HG02973 (cell line): ENCODE measurements at regions not wholly inside any gene's neighbourhood (a gene's known extent, or its start where the extent isn't known, plus 50 kb on each side); places are given as distances from the start of the nearest gene placed in this dataset.

Source experiments
- ATAC-seq: cut with Tn5 transposase; IDR thresholded peaks from one replicate; pipeline ENCODE4 v1.9.1; 2021; ENCODE audit warnings: moderate library complexity; ENCODE audit not compliant: unreplicated experiment

DNA sequence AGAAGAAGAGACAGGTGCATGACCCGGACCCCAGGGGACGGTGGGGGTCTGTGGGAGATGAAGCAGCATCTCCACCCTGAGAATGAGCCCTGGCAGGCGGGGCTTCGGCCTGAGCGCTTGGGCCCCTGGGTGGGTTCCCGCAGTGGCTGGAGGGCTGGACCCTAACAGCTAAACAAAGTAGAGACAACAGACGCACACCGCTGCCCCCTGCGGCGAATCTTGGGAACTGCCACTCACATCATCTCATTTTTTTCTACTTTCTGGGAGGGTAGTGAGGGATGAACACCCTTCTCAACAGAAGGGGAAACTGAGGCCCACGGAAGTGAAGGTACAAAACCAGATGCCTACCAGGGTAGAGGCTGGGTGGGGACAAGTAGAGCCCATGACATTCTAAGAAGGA lies 104.7 kb downstream of the RFLNA start:
- ATAC-seq: no peak

DNA sequence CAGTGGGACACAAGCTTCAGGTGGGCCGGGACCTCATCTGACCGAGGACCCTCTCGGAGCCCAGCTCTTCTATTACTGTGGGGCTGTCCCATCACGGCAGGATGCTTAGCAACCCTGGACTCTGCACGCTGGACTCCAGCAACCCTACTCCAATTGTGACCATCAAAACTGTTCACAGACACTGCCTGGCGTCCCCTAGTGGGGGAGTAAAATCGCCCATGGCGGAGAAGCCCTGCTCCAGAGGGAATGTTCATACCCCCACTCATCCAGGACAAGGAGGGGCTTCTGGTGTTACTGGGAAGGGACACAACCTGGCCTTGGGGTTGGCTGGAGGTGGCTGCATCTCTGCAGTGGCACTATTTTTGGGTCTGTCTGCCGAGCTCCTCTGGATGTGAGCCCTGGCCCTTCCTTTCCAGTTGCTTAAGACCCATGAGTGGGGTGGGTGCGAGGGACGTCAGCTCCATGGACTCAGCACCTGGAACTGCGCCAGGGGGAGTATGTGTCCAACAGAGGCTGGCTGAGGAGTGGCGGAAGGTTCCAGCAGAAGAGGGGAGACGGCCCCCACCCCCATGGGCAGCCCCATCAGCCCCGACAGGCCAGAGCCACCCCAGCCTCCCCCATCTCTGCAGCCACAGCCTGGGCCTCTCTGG lies 103.8 kb downstream of the RFLNA start:
- no peak for ATAC-seq

DNA sequence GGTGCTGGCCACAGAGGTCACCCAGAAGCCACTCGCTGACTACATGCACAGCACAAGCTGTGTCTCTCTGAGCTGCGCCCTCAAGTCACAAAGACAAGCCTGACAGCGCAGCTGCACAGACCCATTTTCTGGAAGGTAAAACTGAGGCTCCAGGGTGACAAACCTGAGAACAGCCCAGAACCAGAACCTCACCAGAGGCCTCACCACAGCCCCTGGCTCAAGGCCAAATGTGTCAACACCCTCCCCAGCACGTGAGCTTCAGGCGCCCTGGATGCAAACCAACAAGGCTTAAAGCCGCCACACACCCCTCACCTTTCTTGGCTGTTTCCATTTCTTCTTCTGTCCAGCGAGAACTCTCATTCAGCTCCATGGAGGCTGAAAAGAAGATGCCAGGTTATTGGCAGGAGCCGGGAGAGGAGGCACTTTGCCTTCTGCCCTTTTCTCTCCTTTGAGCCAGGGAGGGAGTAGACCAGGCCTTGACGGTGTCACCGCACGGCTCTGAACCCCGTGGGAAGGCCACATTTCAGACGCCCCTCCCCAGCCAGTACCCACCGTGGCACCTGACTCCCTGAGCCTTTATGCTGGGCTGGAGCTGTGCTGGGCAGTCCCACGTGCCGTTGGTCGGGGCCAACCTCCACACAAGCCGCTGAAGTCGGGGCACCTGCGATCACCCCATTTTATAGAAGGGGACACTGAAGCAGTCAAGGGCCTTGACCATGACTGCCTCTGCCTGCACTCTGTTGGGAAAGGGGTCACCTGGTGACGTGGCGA lies 103.1 kb downstream of the RFLNA start:
- ATAC-seq: no peak

DNA sequence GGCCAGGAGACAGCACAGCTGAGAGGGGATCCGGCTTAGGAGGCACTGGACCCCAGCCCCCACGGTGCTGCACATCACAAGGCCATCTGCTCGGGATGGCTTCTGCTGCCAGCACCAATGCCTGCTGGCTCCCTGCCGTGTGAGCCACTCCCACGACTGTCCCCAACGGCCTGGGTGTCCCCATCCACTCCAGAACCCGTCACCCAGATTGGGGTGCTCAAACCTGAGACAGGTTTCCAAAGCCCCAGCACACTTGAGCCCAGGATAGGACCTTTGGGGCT lies 102.4 kb downstream of the RFLNA start:
- ATAC-seq: no peak

DNA sequence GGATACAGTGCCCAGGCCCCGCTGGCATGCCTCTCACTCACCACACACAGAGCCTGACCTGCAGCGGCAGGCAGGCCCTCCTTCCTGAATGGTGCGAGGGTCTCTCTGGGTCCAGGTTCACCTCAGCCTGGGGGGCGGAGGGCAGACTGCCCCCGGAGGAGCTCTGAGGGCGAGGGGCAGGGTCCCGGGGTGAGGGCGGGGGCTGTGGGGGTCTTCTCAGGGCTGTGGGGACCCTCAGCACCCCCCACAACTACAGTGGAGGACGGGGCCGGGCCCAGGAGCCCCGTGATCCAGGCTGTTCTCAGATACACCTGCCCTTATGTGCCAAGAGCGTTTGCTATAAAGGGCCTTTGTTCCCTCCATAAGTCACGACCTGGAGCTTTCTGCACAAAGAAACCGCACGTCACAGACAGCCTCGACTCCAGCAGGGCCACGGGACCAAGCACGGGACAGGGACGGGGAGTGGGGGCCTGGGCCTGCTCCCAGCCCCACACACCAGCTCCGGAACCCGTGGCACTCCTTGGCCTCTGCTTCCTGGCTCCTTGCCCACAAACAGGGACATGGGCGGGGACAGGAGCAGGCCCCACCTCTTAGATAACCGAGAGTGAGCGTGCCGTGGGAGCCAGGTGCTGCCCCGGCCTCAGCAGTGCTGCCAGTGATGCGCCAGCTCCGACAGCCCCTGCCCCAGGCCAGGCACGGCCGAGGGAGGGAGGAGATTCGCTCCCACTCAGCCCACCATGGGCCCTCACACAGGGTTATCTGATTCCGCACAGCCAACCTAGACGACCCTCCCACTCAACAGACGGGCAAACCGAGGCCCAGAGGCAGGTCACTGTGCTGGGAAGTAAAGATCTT lies 101.9 kb downstream of the RFLNA start:
- no peak for ATAC-seq

DNA sequence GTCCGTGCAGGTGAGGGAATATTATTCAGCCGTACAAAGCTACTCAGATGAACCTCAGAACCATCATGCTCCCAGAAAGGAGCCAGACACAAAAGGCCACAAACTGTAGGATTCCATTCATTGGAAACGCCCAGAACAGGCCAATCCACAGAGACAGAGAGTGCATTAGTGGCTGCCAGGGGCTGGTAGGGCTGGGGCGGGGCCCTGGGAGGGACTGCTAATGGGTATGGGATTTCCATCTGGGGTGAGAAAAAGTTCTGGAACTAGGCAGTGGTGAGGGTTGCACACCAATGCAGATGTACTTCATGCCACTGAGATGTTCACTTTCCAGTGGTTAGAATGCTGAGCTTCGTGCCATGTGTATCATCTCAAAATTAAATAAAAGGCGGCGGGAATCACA lies 101.1 kb downstream of the RFLNA start:
- ATAC-seq: no peak

DNA sequence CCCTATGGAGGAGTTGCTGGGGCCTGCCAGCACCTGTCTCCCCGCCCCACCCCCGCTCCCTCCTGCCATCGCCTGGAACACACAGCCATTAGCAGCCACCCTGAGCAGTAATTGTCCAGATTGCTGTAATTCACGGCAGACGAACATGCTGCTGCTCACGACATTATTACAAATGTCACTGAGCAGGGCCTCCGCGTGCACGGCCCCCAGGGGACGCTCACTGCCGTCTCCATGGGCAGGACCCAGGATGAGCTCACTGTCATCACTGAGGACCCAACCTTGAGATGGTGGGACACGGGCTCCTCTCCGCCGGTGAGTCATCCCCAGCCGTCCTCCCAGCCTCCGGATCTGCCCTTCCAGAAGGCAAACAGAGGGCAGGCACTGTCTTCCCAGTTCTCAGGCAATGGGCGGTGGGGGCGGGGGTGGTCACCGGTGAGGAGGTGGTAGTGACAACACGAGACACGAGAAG lies 100.4 kb downstream of the RFLNA start:
- ATAC-seq: no peak

DNA sequence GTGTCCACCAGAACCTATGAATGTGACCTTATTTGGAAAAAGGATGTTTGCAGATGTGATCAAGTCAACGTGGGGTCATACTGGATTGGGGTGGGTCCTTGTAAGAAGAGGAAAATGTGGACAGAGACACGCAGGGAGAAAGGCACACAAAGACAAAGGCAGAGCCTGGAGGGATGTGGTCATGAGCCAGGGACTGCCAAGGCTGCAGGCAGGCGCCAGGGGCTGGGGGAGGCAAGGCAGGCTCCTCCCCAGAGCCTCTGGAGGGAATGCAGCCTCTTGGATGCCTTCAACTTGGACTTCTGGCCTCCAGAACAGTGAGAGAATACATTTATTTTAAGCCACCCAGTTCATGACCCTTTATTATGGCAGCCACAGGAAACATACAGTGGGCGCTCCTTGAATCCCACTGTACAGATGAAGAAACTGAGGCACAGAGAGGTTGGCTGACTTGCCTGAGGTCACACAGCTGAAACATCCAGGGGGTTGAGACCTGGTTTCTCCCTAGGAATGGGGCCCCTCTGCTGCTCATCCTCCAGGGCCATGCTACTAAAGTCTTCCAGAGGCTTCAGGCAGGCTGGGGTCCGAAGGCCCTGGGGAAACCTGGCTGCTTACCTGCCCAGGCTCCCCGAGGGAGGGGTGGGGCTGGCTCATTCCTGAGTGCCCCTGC lies 99.7 kb downstream of the RFLNA start:
- ATAC-seq: no peak

DNA sequence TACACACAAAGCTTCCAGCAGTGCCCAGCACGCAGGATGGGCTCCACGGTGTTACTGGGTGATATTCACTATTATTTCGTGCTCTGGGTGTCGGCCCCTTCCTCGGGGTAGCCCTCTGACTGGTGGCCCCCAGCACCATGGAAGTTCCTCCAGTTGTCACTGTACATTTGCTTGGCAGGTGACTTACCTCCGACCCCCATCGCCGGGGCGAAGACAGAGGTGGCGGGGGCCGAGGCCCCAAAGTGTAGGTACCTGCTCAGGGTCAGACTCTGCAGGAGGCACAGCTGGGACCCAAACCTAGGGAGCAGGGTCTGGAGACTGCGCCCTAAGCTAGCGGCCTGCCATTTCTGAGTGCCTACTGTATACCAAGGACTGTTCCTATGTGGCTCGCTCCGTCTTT lies 98.9 kb downstream of the RFLNA start:
- ATAC-seq: no peak

DNA sequence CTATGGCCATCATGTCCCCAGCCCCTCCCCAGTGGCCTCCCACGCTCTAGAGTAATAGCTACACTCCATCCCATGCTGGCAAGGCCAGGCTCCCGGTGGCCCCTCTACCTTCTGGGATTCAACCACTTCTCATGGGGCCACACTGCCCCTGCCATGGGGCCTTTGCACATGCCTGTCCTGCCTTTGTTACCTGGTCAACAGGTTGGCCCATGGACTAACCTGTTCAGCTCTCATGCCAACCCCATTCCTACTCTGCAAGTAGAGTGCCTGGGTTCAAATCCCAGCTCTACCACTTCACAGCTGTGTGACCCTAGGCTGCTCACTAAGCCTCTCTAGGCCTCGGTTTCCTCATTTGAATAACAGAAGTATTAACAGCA lies 98.5 kb downstream of the RFLNA start:
- ATAC-seq: no peak

DNA sequence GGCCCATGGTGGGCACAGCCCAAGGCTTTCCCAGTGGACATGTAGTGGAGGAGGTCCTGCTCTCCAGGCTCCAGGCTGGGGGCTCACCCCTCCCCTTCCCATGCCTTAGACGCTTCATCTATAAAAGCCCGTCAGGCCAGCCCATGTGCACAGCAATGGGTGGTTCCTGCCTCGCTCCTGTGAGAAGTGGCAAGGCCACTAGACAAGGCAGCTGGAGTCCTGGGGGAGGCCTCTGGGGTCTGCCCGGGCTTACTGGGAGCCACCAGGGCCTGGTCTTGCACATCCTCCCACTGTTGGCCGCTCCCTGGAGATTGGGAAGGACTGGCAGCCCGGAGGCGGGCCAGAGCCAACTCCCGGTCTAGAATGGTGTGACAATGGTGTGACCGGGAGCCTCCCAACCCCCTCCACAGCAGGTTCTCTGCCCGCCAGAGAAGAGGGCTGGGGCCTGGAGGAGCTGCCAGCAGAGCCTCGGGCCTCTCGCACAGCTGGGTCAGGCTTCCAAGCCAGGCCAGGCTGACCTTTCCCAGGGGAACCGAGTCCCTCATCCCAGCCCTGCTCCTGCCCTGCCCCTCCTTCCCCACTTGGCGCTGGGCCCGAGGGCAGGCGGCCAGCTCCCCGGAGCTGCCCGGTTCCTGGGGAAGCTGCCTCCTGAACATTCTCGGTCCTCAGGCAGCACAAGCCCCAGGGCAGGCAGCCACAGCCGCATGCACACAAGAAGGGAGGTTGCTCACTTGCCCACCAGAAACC lies 97.9 kb downstream of the RFLNA start:
- no peak for ATAC-seq

DNA sequence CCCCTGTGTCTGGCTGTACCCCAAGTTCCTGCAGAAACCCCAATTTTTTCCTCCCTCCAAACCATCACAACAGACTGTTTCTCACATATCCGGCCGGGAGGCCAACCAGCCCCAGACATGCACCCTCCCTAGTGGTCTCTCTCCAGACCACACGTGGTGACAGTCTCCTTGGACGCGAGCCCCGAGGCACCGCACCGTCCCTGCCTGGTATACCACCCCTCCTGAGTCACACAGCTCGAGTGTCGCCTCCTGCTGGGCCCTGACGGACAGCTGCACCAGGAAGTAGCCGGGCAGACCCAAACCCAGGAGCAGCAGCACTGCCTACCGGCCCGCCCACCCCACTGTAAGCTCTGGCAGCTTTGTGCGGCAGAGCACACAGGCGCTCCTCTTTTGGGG lies 97.4 kb downstream of the RFLNA start:
- no peak for ATAC-seq

DNA sequence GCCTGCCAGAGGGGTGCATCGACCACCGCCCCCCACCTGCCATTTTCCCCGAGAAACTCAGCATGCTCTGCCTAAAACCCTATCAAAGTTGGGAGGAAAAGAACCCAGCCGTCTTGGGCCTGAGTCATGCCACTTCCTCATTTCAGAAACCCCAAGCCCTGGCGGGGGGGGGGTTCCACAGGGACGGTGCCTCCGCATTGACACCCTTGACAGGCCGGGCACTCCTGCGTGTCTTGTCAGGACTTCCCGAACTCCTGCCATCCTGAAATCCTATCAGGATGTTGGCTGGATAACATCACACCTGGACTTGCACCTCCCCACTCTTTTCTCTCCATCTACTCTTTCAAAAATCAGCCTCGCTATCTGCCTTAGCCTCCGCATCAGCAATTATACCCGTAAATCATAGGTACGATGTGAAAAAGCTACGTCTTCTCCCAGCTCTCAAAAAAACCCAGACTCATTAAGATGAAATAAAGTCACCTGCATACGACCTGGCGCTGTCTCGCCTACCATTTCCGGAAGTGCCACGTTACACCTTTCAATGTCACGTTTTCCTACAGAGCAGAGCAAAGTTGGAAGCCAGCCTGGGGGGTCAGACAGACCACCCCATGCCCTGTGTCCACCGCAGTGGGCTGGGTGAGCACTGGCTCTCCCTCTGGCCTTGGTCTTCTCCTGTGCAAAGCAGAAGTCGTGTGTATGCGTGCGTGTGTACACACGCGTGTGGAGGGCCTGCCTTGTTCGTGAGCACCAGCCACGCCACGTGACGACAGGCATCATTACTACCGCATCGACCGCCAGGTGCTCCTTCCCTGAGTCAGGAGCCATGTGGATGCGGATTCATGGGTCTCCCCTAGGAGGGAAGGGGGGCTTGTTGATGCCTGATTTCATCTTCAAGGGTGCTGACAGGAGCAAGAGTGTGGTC lies 96.7 kb downstream of the RFLNA start:
- peak; percentile 53 for ATAC-seq

DNA sequence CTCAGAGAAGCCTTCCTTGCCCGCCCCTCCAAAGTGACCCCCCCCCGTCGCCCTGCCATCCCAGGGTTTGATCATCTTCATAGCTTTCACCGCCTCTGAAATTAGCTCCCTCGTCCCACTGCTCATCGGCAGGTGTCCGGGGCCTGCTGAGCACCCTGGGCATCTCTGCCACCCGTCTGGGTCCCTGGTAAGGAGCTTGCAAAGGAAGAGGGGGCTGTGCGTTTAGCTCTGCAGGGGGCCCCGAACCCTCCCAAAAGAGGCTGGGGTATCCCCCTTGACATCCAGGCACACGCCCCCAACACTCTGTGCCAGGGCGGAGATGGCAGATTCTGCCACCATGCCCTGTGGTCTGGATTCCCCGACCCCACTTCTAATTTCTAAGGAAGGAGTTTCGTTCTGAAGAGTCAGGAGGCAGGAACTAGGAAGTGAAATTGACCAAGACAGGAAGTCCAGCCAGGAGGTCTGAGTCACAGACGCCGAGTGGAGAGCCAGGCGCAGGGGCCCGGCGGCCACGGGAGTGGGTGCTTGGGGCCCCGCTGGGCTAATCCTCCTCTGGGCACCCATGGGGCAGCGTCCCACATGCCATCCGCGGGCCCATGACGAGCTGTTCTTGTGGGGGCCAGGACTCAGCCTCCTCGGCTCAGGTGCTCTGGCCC lies 95.7 kb downstream of the RFLNA start:
- no peak for ATAC-seq

DNA sequence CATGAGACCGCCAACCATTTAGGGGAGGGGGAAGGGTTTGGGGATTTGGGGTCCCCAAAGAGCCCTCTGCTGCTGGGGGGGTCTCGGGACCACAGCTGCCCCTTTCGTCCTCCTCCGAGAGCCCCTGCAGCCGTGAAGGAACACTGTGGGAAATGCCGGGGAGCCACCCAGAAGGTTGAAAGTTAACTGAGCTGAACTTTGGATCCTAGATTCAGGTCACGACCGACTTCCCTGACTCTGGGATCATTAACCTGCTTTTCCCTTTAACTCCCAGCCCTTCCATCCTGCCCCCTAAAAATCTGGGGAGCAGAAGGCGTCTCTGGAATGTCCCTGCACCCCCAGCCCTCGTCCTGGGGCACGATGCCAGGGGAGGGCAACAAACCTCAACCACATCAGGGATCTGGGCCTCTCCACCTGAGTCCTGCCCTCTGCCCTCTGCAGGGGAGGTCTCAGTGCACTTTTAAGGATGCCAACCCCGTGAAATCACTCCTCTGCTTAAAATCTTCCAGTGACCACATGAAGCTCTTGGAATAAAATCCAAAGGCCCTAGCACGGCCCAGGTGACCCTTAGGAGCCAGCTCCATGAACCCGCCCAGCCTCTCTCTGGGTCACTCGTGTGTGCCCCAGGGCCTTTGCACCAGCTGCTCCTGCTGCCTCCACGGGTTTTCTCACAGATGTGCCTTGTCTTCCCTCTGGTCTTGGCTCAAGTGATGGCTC lies 95.0 kb downstream of the RFLNA start:
- ATAC-seq: no peak

DNA sequence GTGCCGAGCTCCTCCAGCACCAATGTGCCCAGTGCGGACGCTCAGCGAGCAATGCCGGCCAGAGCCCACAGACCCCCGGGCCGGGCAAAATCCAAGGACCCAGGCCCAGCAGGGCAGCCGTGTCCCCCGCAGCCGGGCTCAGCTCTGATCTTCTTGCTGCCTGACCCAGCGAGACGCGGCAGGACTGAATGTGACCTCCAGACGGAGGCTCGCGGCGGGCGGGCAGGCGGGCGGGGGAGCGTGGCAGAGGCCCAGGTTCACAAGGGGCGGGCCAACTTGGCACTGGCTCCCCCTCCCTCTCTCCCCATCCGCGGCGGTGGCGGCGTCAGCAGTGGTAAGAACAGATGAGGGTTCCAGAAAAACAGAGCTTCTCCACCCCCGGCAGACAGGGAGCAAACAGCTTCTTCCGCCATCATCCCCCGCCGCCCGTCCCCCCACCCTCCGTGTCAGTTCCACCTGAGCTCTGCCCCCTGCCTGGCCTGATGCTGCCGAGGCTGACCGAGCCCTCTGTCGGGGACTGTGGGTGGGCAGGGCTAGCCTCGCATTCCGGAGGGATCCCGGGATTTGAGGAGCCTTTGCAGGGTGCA lies 94.3 kb downstream of the RFLNA start:
- ATAC-seq: no peak

DNA sequence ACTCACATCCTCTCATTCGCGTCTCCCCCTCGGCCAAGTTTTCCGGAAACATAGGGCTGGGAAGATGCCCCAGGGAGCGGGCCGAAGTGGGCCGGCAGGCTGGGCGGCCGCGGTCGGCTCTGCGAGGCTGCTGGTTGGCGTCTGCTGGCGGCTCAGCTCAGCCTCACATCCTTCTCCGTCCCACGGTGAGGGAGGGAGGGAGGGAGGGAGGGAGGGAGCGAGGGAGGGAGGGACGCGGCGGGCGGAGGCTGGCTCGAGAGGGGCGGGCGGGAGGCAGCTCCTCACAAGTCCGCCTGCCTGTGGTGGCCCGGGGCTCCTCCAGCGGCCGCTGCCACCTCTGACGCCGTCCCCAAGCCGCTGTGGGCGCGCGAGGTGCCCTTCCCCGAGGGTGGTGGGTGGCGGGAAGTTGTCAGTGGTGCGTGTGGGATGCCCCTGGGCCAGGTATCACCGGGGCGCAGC lies 93.8 kb downstream of the RFLNA start:
- no peak for ATAC-seq

DNA sequence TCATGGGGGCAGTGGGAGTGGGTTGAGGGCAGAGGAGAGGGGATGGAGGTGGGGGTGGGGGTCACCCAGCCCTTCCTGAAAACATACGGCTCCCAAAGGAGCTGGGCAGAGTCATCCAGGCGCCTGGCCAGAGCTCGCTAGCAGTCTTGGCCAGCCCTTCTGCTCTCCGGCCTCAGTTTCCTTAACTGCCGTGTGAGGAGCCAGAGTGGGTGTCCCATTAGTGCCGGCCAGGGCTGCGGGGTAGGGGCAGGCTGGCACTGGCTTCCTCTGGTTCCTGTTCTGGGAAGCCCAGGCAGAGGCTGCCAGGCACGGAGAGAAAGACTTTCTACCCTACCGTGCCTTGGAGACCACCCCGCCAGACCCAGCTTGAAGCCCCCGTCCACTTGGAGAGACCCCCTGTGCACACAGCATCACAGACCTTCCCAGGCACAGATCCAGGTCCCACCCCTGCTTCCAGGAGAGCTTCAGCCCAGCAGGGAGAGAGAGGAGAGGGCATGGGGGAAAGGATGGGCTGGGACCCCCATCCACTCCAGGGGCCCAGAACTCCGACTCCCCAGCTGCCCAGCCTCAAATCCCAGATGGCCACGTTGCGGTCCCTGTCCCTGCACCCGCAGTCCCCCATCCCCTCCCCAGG lies 93.3 kb downstream of the RFLNA start:
- ATAC-seq: no peak
